HG02763 (cell line): ENCODE measurements at regions not wholly inside any gene's neighbourhood (a gene's known extent, or its start where the extent isn't known, plus 50 kb on each side); places are given as distances from the start of the nearest gene placed in this dataset.

Source experiments
- ATAC-seq: cut with Tn5 transposase; IDR thresholded peaks from one replicate; pipeline ENCODE4 v1.9.1; 2021; ENCODE audit warnings: mild to moderate bottlenecking, moderate library complexity; ENCODE audit not compliant: unreplicated experiment

DNA sequence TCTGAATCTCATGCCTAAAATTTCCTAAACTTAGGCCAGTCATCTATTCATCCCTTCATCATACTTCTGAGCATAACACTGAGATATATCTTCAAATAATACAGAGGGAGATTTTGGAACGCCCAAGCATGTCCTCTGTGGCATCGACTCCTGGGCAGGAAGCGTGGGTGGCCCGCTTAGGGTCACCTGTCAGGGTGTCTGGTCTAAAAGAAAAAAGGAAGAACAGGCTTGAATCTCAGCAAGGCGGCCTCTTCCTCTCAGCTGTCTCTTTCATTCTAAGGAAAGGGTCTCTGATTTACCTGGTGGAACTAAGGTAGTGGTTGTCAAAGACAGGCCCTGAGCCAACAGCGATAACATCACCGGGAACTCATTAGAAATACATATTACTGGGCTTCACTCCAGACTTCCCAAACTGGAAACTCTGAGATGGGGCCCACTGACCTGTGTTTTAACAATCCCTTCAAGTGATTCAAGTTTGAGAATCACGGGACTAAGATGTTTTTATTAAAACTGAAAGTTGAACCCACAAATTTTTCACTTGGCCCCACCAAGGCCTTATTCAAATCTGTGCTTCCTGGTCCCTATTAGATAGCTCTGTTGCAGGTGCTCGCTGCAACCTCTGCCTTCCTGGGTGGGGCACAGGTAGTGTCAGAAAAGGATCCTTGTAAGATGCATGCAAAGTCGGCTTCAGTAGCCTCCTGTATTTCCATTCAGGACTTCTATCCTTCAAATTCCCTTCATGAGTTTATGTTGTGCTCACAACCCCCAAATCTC, 162.3 kb upstream of the CCDC68 start:
- ATAC-seq = no peak

DNA sequence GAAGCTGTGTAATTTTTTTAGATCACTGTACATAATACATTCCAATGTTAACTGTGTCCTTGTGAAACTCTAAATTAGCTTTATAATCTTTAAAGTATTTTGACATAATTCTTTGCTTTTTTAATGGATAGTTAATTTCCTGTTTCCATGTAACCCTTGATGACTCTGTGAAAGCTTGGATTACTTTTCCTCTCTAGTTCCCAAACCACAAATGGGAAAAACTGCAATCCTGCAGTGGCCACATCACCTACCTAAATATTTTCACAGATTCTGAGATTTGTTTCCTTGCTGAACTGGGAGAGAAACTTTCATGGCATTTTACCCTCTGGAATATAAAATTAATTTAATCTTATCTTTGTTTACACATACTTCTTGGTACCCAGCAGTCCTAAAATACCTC, 161.6 kb upstream of the CCDC68 start:
- ATAC-seq = no peak

DNA sequence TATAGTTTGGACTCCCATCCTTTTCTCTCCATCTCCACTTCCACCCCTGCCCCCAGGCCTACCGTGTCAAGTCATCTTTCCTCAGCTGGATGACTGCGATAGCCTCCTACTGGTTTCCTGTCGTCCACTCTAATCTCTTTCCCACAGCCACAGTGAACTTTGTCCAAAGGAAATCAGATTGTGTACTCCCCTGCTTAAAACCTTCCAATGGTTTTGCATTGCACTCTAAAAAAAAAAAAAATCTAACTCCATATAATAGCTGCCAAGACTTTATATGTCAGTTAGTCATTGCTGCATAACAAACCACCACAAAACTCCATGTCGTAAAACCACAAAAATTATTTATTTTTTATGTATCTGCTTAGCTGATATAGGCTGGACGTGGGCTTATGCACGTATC, 160.2 kb upstream of the CCDC68 start:
- ATAC-seq = no peak

DNA sequence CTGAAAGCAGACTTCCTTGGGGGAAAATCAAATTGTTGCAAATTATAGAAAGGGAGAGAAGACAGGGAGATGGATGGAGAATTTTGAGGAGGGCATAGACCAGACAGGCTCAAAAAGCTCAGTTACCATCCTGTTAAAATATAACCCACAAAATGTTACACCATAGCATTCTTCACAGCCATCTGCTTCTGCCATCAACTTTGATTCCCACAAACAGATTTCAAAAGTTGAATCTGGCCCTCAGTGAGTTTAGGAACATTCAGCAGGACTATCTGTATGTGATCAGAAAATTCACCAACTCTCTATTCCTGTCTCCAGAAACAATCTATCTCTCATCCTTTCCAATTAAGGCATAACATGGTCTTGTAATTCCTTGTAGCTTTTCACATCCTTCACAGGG, 159.8 kb upstream of the CCDC68 start:
- no peak for ATAC-seq

DNA sequence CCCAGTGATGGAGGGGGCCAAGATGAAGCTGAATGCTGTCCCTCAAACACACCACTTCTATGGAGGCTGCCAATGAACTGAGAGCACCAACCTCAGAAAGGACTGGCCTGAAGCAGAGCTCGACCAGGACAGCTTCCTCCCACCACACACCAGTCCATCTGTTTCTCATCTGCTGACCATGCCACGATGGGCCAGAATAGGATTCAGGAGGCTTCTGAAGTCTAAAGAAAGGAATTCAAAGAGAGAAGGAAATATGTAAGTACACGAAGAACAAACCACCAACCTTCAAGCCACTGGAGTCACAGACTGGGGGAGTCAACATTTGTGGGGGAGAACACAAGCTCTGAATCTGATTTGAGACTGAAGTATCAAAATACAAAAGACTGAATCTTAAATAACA, 157.6 kb upstream of the CCDC68 start:
- no peak for ATAC-seq

DNA sequence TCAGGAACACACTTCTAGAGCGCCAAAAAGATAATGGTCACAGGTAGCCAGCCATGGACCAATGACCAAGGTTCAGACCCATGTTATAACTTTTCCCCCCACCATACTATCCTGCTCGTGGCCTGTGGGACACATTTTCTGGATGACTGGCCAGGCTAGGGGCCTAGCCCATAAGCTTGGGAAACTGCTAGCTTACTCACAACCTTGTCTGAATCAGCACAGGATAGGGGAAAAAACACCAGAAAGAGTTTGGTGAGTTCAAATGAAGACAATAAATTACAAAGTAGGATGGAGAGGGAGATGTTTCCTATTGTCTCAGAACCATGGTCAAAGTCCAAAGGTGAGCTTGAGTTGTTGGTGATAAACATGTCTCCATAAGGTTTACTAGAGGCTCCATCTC, 156.3 kb upstream of the CCDC68 start:
- ATAC-seq = no peak

DNA sequence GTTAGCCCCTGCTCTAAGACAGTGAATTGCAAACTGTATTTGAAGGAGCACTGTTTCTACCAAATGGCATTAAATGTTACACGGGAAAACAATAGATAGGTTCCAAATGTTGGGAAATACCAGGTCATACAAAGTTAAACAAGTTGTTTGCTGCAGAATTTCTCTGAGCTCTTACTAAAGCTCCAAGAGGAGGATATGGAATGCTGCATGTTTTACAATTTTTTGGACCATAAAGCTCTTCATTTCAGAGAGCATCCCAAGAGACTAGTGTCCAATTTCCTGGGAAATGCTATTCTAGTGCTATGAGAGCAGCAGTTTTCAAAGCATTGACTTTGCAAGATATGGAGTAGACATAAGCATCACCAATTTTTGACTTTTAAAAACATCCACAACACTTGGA, 155.6 kb upstream of the CCDC68 start:
- no peak for ATAC-seq

DNA sequence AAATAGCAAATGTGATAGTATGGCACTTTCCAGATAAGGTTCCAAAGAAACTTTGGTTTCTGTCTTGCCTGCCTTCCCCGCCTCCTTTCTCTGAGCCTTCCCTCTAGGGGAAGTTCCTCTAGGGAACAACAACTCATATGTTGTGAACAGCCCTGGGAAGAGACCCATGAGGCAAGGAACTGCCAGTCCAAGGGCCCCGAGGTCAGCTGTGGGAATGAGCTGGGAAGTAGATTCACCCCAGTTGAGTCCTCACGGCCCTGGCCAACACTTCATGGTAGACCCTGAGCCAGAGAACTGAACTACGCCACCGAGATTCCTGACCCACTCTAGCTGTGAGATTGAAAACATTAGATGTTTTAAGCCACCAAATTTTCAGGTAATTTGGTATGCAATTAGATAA, 154.5 kb upstream of the CCDC68 start:
- no peak for ATAC-seq

DNA sequence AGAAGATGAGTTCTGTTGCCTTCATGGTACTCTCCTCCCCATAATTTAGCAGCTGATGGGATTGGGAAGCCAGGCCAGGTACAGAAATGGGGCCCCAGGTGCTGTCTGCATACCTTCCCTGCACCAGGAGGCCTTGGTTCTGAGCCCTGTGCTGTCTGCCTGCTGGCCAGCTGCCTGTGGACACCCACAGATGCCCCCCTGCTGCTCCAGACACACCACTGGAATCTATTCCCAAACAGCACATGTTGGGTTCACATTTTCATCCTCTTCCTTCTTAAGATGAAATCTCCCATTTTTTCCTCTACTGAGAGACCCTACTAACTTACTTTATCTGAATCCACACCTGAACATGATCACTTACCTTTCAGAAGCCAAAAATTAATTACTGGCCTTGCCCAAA, 152.0 kb upstream of the CCDC68 start:
- no peak for ATAC-seq

DNA sequence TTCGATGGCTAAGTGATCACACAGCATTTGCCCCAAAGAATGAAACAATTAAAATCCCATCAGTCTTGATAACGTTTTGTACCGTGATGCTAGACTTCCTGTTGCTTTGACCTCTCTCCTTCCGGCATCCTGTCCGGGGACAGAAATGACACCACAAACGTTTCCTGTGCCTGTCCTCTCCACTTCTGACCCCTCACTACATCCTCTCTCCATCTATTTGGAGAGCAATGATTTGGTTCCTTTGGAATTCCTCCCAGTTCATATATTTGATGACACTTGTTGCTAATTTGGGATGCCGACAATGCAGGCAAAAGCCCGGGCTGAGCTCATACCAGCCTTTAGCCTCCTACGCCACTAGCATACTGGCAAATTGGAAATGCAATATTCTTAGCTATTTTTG, 151.2 kb upstream of the CCDC68 start:
- no peak for ATAC-seq

DNA sequence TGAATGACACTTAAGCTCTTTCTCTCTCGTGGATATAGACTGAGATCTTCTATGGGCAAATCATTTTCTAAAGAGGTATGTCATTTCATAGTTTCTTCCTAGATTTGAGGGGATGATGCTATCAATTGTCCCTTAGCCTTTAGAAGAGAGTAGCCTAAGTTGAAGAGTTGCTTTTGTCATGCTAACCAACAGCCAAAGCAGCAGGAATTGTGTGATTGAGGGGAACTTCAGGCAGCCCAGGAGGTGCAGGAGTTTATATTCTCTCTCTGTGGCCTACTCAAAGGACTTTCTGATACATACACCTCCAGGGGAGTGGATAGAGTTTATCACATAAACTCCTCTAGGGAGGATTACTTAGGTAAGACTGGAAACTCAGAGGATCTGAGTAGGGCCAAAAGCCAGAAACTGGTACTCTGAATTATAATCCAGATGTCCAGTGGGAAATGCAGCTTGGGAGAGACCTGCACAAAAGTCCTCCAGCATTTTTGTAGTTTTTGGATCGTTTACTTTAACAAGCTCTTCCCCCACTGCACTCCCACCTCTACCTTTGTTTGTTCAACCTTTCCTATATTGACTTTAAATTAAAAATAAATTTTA, 150.7 kb upstream of the CCDC68 start:
- ATAC-seq = no peak

DNA sequence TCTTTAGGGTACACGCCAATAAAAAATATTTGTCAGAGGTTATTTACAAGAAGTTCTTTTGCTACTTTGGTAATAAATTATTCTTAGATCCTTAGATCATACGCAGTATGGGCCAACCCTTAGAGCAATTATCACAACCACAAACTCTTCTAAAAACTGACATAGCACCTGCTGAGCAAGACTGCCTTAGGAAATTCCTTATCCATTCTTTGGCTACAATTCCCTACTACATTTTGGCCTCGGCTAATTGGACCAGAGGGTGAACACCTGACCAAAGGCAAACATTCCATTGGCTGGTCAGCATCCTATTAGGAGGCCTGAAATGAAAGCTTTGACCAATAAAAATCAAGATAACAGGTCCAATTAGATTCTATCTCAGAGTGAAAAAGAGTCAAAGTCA, 147.6 kb upstream of the CCDC68 start:
- no peak for ATAC-seq

DNA sequence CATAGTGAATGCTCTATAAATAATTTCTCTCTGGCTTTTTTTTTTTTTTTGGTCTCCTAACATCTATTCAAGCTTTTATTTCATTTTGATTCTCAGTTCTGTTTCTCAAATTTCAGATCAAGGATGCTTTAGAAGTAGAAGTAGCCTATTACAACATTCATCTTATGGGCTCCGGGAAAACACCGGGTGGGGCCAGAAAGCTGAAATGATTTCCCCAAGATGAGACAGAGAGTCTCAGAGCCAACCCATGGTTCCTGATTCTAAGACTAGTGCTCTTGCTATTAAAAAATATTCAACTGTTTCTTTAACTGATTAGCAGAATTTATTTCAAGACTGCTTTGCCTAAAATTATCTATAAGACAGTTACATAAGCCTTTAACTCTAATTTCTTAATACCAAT, 147.2 kb upstream of the CCDC68 start:
- no peak for ATAC-seq

DNA sequence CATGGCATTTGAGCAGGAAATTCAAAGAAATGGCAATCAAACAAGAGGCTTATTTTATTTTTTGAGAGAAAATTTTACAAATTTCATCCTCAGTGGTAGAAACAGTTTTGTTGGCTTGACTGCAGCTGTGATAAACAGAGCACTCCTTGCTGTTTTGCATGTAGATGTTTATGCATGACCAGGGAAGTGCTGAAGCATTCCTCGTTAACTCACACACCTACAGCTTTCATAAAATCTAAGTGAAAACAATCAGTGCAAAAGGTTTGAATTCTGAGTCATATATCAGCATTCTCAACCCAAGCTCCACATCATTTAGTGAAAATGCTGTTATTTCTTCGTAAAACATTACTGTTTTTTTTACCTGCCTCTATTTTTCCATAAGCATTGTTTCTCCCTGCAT, 146.6 kb upstream of the CCDC68 start:
- ATAC-seq = no peak

DNA sequence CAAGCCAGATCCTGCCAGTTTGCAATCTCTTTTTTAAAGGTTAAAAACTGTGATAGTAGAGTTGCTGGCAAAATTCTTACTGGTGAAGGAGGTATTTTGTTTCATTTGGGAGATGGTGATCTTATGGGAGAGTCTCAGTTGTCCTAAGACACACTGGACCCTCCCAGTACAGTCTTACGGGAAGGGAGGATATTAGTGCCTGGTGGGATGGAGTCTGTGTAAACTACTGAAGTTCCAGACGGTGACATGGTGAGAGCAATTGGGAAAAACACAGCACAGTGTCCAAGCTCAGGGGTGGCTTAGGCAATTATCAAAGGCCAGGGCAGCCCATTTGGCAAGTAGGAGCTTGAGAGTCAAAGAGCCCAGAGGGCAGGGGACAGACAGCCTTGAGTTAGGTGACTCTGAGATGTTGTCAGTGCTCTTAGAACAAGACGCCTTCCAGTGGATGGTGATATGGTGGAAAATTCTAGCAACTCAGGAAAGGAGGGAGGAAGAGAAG, 143.7 kb upstream of the CCDC68 start:
- ATAC-seq = no peak

DNA sequence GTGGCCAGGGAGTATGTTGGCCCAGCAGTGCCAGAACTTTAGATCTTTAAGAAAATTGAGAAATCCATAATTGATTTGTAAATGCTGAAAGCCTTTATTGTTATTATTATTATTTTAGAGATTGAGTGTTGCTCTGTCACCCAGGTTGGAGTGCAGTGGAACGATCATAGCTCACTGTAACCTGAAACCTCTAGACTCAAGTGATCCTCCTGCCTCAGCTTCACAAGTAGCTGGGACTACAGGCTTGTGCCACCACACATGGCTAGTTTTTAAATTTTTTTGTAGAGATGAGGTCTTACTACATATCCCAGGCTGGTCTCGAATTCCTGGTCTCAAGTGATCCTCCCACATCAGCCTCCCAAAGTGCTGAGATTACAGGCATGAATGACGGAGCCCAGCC, 143.2 kb upstream of the CCDC68 start:
- ATAC-seq = no peak

DNA sequence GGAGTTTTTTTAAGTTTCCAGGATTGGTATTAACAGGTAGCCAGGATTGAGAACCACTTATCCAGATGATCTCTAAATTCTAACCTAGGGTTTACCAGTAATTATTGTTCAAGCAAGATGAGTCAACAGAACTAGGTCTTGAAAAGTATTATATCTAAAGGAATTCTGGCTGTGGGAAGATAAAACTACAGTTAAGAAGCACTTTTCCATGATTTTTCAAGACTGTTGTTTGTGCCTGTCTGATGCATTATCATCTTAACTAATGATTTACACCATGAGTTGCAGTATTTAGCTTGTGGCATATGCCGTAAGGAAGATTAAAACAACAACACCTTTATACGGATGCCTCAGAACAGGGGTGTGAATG, 142.2 kb upstream of the CCDC68 start:
- no peak for ATAC-seq

DNA sequence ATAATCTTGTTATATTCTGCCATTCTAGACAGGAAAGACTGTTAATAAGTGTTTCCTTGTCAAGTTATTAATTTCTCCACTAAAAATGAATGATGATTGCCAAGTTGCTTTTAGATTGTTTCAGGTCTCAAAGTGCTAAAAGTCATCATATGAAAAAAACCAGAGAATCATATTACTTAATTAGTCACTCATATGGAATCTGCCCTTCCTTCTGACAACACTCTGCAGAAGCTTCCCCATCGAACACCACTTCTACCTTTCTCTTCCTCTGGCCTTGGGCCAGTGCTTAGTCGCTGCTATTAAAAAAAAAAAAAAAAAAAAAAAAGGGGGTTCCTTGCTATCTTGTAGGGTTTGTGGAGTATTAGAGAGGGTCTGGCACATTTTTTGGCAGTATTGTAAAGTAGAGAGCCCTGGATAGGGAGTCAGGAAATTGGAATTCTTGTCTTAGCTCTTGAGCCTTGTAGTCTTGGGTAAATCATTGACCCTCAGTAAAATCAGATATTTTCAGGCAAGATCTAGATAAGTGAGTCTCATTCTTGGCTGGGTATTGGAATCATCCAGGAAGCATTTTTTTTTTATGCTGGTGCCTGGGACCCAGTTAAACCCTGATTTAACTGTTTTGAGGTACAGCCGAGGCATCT, 141.7 kb upstream of the CCDC68 start:
- no peak for ATAC-seq

DNA sequence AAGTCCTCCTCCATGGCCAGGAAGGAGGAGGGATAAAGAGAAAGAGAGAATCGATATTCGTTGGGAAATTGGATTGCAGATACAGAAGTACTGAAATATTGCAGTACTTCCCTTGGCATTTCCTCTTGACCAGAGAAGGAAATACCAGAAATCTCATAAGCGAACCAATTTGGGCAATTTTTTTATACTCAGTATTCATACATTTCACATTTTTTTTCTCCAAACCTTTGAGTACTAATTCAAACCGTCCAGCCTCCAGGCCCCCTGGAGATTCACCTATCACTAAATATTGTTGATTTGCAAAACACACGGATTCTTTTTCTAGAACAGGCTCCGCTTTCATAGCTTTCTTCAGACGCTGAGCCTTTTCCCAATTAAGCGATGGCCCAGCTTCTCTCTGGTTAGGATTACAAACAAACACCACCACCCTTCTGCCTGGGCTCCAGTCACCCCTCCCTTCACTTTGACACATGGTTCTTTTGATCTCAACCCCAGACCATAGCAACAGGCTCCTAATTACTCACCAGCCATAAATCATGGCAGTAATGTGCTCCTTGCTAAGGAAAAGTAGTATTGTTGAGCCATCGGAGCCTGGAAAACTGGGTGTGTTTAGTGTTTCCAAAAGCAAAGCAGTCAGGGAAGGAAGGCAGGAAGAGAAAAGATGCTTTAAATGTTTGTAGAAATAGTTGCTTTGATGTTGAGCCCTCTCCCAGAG, 138.4 kb upstream of the CCDC68 start:
- no peak for ATAC-seq

DNA sequence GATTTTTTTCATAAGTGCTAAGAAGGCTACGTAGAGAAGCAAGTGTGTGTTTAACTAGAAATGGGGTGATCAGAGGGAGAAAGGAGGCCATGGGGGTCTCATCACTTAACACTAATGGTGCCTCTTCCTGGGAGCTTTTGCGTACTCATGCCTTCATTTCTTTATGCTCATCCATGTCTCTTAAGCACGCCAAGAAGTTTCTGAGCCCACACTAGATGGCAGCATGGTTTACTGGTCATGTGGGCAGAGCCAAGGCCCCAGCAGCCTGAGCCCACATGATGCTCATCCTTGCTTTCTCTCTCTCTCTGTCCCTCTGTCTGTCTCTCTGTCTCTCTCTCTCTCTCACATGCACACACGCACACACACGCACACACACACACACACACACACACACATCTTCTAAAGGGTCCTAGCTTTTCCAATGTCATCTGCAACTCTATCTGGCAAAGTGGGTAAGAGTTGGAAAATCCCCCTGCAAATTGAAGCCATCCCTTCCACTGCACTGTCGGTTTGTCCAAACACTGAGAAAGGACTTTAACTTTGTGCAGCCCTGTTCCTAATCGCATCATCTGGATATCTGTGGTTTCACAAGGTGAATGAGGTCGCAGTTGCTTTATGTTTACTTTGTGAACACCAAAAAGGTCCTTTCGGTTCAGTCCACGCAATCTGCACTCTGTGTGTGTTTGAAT, 137.1 kb upstream of the CCDC68 start:
- ATAC-seq = peak; percentile 64

DNA sequence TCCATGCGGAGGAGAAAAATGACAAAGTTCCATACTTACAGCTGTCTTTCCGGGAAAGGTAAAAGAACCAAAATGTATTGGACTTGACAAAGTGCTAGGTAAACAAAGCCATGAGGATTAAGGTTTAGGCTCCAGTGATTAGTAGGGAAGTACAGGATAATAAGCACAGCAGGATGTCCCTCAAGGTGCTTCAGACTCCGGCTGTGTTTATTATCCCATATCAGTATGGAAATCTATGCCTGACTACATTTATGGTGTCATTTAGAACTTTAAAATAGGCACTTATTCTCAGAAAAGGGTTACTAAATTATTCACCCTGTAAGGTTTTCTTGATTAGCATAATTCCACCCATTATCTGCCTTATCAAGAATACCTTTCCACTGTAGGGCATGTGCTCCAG, 136.3 kb upstream of the CCDC68 start:
- ATAC-seq = no peak
